ENCODE measurements at regions not wholly inside any gene's neighbourhood (a gene's known extent, or its start where the extent isn't known, plus 50 kb on each side); places are given as distances from the start of the nearest gene placed in this dataset.
"Not testable (repeated sequence)": the region's sequence is repeated elsewhere in the genome, so short reads cannot be mapped to it uniquely, and the experiment has no call there.

DNA sequence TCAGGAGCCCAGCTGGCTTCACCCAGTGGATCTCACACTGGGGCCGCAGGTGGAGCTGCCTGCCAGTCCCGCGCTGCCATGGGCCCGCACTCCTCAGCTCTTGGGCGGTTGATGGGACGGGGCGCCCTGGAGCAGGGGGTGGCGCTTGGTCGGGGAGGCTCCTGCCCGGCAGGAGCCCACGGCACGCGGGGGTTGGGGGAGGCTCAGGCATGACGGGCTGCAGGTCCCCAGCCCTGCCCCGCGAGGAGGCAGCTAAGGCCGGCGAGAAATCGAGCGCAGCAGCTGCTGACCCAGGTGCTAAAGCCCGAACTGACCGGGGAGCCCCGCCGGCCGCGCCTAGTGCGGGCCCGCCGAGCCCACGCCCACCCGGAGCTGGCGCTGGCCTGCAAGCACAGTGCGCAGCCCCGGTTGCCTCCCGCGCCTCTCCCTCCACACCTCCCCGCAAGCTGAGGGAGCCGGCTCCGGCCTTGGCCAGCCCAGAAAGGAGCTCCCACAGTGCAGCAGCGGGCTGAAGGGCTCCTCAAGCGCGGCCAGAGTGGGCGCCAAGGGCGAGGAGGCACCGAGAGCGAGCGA is 109.7 kb upstream of the SLC39A10 start:
- not testable (repeated sequence) for H3K27me3 ChIP-seq (ENCODE audit: control insufficient read depth in 1 of 2, insufficient read depth in 2 of 2, low read length in 2 of 2); H3K36me3 ChIP-seq (ENCODE audit: insufficient read depth, low read length); H3K4me3 ChIP-seq (ENCODE audit: low read depth in 1 of 2, low read length in 2 of 2); H3K4me1 ChIP-seq (ENCODE audit: insufficient read depth, low read length); H3K9me3 ChIP-seq (ENCODE audit: low read length); H3K27ac ChIP-seq (ENCODE audit: low read depth, low read length); H3K9ac ChIP-seq (ENCODE audit: low read length)

DNA sequence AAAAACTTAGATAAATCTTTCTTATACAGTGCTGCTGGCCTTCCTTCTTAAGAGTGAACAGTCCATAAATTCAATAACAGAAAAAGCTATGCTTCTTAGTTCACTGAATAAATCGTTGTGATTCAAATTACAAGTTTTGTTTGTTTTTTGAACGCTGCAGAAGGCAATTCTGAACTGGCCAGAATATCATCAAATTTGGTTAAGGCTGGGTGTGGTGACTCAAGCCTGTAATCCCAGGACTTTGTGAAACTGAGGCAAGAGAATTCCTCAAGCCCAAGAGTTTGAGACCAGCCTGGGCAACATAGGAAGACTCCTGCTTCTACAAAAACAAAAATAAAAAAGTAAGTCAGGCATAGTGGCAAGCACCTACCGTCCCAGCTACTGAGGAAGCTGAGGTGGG is 111.2 kb upstream of the SLC39A10 start:
- Histone ChIP-seq H3K4me1 (ENCODE audit: insufficient read depth, low read length) (no peaks in the 10 kb centered on the region), H3K4me3 (ENCODE audit: low read depth in 1 of 2, low read length in 2 of 2) (no peak overlapping the region), H3K27ac (ENCODE audit: low read depth, low read length) (no peak overlapping the region), H3K9me3 (ENCODE audit: low read length) (no peaks in the 10 kb centered on the region), H3K9ac (ENCODE audit: low read length) (no peak overlapping the region), H3K27me3 (ENCODE audit: control insufficient read depth in 1 of 2, insufficient read depth in 2 of 2, low read length in 2 of 2) (no peaks in the 10 kb centered on the region), H3K36me3 (ENCODE audit: insufficient read depth, low read length) (no peaks in the 10 kb centered on the region)

DNA sequence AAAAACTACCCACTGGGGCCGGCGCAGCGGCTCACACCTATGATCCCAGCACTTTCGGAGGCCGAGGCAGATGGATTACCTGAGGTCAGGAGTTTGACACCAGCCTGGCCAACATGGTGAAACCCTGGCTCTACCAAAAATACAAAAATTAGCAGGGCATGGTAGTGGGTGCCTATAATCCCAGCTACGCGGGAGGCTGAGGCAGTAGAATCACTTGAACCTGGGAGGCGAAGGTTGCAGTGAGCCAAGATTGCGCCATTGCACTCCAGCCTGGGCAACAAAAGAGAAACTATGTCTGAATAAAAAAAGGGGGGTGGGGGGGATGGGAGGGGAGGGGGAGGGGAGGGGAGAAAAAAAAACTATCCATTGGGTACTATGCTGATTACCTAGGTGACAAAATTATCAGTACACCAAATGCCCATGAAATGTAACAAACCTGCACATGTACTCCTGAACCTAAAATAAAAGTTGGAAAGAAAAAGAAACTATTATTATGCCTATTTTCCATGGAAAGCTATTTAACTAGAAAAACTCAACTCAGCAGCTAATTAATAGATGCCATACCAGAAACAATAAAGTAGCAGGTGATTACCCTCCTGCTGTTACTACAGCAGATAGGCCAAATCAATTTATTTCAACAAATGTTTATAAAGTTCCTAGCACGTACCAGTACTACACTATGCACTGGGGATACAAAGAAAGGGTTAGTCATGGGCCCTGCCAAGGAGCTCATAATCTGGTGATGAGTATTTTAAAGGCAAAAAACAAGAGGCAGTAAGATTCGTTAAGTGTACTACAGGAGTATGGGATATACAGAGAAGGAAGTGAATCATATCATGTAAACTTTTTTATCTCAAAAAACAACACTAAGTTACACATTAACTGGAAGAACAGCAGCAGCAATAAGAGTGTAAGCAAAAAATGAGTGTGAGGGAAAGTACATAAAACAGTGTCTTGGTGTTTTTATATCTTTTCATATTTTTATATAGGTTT is 112.8 kb upstream of the SLC39A10 start:
- no peak overlapping the region for H3K27ac ChIP-seq (ENCODE audit: low read depth, low read length)
- H3K9me3 ChIP-seq (ENCODE audit: low read length) = no peaks in the 10 kb centered on the region
- no peaks in the 10 kb centered on the region for H3K36me3 ChIP-seq (ENCODE audit: insufficient read depth, low read length)
- no peak overlapping the region for H3K4me3 ChIP-seq (ENCODE audit: low read depth in 1 of 2, low read length in 2 of 2)
- H3K27me3 ChIP-seq (ENCODE audit: control insufficient read depth in 1 of 2, insufficient read depth in 2 of 2, low read length in 2 of 2) = no peaks in the 10 kb centered on the region
- no peak overlapping the region for H3K9ac ChIP-seq (ENCODE audit: low read length)
- no peaks in the 10 kb centered on the region for H3K4me1 ChIP-seq (ENCODE audit: insufficient read depth, low read length)

DNA sequence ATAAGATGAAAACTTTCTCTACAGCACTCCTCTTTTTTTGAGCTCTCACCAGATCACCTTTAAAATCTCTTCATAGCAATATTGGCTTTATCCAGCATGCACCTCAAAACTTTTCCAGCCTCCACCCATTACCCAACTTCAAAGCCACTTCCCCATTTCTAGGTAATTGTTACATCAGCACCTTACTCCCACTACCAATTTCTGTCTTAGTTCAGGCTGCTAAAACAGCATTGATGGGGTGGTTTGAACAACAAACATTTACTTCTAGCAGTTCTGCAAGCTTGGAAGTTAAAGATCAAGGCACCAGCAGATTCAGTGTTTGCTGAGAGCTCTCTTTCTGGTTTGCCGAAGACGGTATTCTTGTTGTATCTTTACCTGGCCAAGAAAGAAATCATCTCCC is 114.0 kb upstream of the SLC39A10 start:
- no peaks in the 10 kb centered on the region for H3K27me3 ChIP-seq (ENCODE audit: control insufficient read depth in 1 of 2, insufficient read depth in 2 of 2, low read length in 2 of 2)
- H3K4me1 ChIP-seq (ENCODE audit: insufficient read depth, low read length) = no peaks in the 10 kb centered on the region
- H3K27ac ChIP-seq (ENCODE audit: low read depth, low read length) = no peak overlapping the region
- no peak overlapping the region for H3K4me3 ChIP-seq (ENCODE audit: low read depth in 1 of 2, low read length in 2 of 2)
- H3K36me3 ChIP-seq (ENCODE audit: insufficient read depth, low read length) = no peaks in the 10 kb centered on the region
- no peaks in the 10 kb centered on the region for H3K9me3 ChIP-seq (ENCODE audit: low read length)
- H3K9ac ChIP-seq (ENCODE audit: low read length) = no peak overlapping the region

DNA sequence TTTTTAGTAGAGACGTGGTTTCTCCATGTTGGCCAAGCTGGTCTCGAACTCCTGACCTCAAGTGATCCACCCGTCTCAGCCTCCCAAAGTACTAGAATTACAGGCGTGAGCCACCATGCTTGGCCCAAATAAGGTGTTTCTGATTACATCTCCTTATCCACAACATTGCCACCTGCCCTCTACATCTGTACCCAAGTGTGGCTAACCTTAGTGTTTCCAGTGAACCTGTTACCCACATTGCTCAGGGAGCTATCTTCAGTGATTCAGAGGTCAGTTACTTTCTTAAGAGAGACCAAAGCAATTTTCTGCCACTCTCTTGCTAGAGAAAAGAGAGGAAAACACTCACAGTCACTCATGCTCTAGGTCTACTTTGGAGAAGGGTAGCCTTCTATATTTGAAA is 115.0 kb upstream of the SLC39A10 start:
- Histone ChIP-seq H3K27me3 (ENCODE audit: control insufficient read depth in 1 of 2, insufficient read depth in 2 of 2, low read length in 2 of 2) (no peaks in the 10 kb centered on the region), H3K9me3 (ENCODE audit: low read length) (no peaks in the 10 kb centered on the region), H3K27ac (ENCODE audit: low read depth, low read length) (no peak overlapping the region), H3K4me3 (ENCODE audit: low read depth in 1 of 2, low read length in 2 of 2) (no peak overlapping the region), H3K9ac (ENCODE audit: low read length) (no peak overlapping the region), H3K4me1 (ENCODE audit: insufficient read depth, low read length) (no peaks in the 10 kb centered on the region), H3K36me3 (ENCODE audit: insufficient read depth, low read length) (no peaks in the 10 kb centered on the region)

DNA sequence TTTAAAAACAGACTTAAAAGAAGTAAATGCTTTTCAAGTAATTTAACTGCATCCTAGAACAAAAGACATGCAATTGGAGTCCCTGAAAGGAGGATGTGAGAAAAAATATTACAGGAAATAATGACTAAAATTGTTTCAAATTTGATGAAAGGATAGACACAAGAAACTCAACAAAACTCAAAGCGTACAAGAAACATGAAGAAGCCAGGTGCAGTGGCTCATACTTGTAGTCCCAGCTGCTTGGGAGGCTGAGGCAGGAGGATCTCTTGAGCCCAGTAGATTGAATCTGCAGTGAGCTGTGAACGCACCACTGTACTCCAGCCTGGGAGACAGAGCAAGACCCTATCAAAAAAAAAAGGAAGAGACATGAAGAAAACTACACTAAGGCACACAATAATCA is 118.1 kb upstream of the SLC39A10 start:
- Histone ChIP-seq H3K9me3 (ENCODE audit: low read length) (no peaks in the 10 kb centered on the region), H3K27me3 (ENCODE audit: control insufficient read depth in 1 of 2, insufficient read depth in 2 of 2, low read length in 2 of 2) (no peaks in the 10 kb centered on the region), H3K27ac (ENCODE audit: low read depth, low read length) (no peak overlapping the region), H3K9ac (ENCODE audit: low read length) (no peak overlapping the region), H3K36me3 (ENCODE audit: insufficient read depth, low read length) (no peaks in the 10 kb centered on the region), H3K4me1 (ENCODE audit: insufficient read depth, low read length) (no peaks in the 10 kb centered on the region), H3K4me3 (ENCODE audit: low read depth in 1 of 2, low read length in 2 of 2) (no peak overlapping the region)

DNA sequence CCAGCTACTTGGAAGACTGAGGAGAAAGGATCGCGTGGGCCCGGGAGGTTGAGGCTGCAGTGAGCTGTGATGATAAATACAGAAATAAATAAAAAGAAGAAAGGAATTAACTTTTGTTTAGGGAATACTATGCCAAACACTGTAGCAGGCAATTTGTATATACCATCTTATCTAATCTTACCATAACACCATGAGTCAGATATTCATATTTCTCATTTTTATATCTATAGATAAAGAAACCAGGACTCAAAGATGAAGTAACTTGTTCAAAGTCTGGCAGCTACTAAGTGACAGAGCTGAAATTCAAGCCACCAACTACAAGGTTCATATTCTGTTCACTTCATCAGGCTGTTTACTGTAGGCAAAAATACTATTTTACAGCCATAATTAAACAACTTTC is 119.2 kb upstream of the SLC39A10 start:
- Histone ChIP-seq H3K27ac (ENCODE audit: low read depth, low read length) (no peak overlapping the region), H3K36me3 (ENCODE audit: insufficient read depth, low read length) (no peaks in the 10 kb centered on the region), H3K27me3 (ENCODE audit: control insufficient read depth in 1 of 2, insufficient read depth in 2 of 2, low read length in 2 of 2) (no peaks in the 10 kb centered on the region), H3K9me3 (ENCODE audit: low read length) (no peaks in the 10 kb centered on the region), H3K4me3 (ENCODE audit: low read depth in 1 of 2, low read length in 2 of 2) (no peak overlapping the region), H3K9ac (ENCODE audit: low read length) (no peak overlapping the region), H3K4me1 (ENCODE audit: insufficient read depth, low read length) (no peaks in the 10 kb centered on the region)

DNA sequence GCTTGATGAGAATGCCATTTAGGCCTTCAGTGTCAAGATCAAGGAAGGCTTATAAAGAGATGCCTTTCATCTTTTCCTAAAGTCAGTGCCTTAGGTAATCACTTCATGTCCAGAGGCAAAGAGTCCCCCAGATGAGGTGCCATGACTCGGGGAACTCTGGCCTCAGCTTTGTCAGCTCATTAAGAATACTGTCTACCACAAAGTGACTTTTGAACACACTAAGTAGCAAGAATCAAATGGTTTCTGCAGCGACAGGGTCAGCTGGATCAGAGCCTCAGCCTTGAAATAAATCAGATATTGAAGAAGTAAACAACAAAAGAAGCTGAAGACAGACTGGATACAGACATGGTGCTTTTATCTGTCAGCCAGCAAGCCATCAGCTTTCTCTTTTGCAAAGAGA is 120.1 kb upstream of the SLC39A10 start:
- H3K4me1 ChIP-seq (ENCODE audit: insufficient read depth, low read length) = no peaks in the 10 kb centered on the region

DNA sequence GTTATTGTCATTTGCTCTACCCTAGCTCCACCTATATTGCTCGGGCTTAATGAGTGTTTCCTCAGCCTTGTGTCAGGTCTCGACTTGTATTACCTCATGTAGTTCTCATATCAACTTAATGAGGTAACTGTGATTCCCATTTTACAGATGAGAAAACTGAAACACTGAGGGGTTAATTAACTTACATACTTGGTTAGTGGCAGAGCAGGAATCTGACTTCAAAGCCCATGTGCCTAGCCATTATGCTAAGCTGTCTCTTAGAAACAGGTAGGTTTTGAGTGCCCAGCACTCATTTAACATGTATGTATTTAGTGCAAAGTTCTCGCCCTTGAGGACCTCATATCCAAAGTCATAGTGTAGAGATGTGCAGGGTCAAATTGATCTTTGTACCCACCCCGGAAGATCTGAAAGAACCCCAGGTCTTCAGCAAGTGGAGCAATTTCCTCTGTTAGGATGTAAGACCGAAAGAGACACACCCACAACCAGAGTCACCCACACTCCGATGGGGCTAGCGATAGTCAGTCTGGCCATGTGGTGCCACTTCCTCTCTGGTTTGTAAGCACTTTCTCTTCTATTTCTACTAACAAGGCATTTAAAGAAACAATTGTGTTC is 121.0 kb upstream of the SLC39A10 start:
- no peak overlapping the region for H3K4me3 ChIP-seq (ENCODE audit: low read depth in 1 of 2, low read length in 2 of 2)
- H3K27me3 ChIP-seq (ENCODE audit: control insufficient read depth in 1 of 2, insufficient read depth in 2 of 2, low read length in 2 of 2) = no peaks in the 10 kb centered on the region
- H3K36me3 ChIP-seq (ENCODE audit: insufficient read depth, low read length) = no peaks in the 10 kb centered on the region
- H3K9me3 ChIP-seq (ENCODE audit: low read length) = no peaks in the 10 kb centered on the region
- no peak overlapping the region for H3K9ac ChIP-seq (ENCODE audit: low read length)
- H3K4me1 ChIP-seq (ENCODE audit: insufficient read depth, low read length) = no peaks in the 10 kb centered on the region
- no peak overlapping the region for H3K27ac ChIP-seq (ENCODE audit: low read depth, low read length)

More for the DNA sequence above, 120.1 kb upstream of the SLC39A10 start:
- H3K9me3 ChIP-seq (ENCODE audit: low read length) = no peaks in the 10 kb centered on the region
- H3K27me3 ChIP-seq (ENCODE audit: control insufficient read depth in 1 of 2, insufficient read depth in 2 of 2, low read length in 2 of 2) = no peaks in the 10 kb centered on the region
- H3K36me3 ChIP-seq (ENCODE audit: insufficient read depth, low read length) = no peaks in the 10 kb centered on the region
- no peak overlapping the region for H3K4me3 ChIP-seq (ENCODE audit: low read depth in 1 of 2, low read length in 2 of 2)
- no peak overlapping the region for H3K27ac ChIP-seq (ENCODE audit: low read depth, low read length)
- no peak overlapping the region for H3K9ac ChIP-seq (ENCODE audit: low read length)

DNA sequence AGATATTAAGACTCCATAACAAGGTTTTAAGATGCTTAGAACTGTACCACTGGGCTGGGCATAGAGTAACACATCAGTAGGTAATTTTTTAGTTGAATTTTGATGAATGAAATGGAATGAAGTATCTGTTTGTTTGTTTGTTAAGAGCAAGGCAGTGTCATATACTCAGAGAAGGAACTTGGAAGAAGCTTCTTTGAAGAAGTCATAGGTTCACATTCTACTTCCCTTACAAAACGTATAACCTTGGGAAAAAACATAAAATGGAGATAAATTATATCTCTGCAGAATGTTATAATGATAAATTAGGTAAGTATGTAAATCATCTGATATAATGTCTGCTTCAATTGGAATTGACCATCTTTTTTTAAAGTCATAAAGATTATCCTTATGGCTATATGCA is 122.1 kb upstream of the SLC39A10 start:
- Histone ChIP-seq H3K9ac (ENCODE audit: low read length) (no peak overlapping the region), H3K27ac (ENCODE audit: low read depth, low read length) (no peak overlapping the region), H3K9me3 (ENCODE audit: low read length) (no peaks in the 10 kb centered on the region), H3K4me3 (ENCODE audit: low read depth in 1 of 2, low read length in 2 of 2) (no peak overlapping the region), H3K4me1 (ENCODE audit: insufficient read depth, low read length) (no peaks in the 10 kb centered on the region), H3K36me3 (ENCODE audit: insufficient read depth, low read length) (no peaks in the 10 kb centered on the region), H3K27me3 (ENCODE audit: control insufficient read depth in 1 of 2, insufficient read depth in 2 of 2, low read length in 2 of 2) (no peaks in the 10 kb centered on the region)

DNA sequence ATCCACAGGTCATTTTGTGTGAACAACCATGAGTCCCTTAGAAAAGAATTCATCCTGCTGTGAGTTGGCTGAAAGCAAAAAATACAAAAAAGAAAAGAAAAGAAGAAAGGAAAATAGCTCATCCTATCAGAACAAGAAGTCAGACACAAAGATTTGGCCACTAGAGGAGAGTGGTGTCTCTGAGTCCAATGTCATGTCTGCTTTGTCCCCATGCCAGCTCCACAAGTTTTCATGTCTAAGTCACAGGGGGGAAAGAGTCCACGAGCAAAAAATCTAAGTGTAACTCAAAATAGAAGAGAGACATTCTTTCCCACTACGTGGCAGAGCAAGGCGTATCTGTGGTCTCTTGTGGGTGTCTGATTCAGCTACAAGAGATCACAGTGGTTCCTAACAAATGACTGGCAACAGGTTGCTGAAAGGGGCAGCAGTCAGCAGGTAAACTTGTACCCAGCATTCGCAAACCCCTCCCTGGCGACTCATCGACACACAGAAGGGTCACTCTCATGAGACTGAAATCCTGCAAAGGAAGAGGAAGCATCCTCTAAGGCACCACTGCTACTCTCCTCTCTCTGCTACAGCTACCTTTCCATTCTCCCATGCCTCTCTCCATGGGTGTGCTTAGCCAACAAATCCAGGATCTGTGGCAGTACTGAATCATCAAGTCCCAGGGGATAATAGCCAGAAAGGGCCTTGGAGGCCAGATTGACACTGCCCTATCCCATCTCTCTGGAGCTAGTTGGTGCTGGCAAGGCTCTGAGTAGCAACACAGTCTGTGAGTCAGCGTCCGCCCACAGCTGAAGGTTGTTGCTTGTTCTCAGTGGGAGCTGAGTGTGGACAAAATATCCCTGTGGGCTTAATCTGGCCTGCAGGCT is 123.0 kb upstream of the SLC39A10 start:
- Histone ChIP-seq H3K9me3 (ENCODE audit: low read length) (no peaks in the 10 kb centered on the region), H3K9ac (ENCODE audit: low read length) (no peak overlapping the region), H3K4me1 (ENCODE audit: insufficient read depth, low read length) (no peaks in the 10 kb centered on the region), H3K27me3 (ENCODE audit: control insufficient read depth in 1 of 2, insufficient read depth in 2 of 2, low read length in 2 of 2) (no peaks in the 10 kb centered on the region), H3K36me3 (ENCODE audit: insufficient read depth, low read length) (no peaks in the 10 kb centered on the region), H3K4me3 (ENCODE audit: low read depth in 1 of 2, low read length in 2 of 2) (no peak overlapping the region), H3K27ac (ENCODE audit: low read depth, low read length) (no peak overlapping the region)

Measured in muscle layer of colon (tissue), 2 donors.